ENCODE measurements at regions not wholly inside any gene's neighbourhood (a gene's known extent, or its start where the extent isn't known, plus 50 kb on each side); places are given as distances from the start of the nearest gene placed in this dataset.

DNA sequence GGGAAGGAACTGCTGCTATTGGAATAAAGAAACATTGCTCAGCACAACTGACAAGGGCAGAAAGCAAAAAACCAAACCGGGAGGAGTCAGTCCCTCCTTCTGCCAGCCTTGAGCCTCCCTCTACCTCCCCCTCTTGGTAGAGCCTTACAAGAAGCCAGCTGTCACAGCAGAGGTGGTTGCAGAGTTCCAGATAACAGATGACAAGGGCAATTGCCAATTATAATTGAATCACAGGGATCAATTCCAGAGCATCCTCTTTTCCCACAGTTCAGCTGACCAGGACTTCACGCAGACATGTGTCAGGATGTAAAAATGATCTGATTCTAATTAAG lies 548.2 kb upstream of the LRRTM1 start:
- DNase-seq = no peak

GRCh38 chr2:80852079-80852807 lies 547.7 kb upstream of the LRRTM1 start:
- no peak for DNase-seq

GRCh38 chr2:80830891-80831290 lies 526.3 kb upstream of the LRRTM1 start:
- no peak for DNase-seq

DNA sequence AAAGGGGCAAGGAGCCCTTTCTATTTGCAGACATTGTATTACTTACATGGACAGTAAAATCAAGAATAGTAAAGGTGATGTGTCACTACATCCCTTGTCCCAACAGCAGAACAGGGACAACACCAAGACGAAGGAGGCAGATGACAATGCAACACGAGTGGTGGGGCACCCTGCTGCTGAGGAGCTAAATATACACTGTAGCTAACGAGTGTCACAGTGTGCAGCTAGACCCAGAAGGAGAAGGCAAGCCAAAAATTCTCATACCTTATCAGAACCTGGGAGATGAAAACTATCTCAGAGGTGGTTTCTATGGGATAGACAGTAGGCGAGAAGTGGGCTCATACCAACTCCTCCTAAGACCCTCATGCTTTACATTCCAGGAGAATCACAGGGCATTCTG lies 518.4 kb upstream of the LRRTM1 start:
- no peak for DNase-seq

DNA sequence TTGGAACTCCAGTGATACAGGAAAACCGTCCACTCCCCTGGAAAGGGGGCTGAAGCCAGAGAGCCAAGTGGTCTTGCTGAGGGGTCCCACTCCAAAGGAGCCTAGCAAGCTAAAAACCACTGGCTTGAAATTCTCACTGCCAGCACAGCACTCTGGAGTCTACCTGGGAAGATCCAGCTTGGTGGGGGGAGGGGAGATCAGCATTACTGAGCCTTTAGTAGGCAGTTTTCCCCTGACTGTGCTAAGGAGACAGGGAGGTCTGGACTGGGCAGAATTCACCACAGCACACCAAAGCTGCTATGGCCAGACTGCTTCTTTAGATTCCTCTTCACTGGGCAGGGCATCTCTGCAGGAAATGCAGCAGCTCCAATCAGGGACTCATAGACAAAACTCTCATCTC lies 510.7 kb upstream of the LRRTM1 start:
- no peak for DNase-seq

GRCh38 chr2:80786584-80786983 lies 482.0 kb upstream of the LRRTM1 start:
- no peak for DNase-seq

DNA sequence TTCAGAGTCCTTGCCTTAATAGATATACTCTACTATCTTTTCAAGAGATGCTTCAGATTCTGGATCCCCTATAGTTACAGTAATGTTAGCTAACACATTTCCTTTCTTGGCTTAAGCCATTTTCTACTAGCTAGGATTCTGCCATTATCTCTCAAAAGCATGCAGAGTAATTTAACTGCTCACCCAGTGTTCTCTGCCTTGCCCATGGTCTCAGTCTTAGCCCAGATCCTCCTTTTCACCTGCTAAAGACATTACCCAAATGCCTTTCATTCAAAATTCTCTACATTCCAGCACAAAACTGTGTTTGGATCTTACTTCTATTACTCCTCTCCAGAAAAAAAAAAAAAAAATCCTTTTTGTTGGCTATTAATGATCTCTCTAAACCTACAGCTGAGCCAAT lies 474.2 kb upstream of the LRRTM1 start:
- no peak for DNase-seq

DNA sequence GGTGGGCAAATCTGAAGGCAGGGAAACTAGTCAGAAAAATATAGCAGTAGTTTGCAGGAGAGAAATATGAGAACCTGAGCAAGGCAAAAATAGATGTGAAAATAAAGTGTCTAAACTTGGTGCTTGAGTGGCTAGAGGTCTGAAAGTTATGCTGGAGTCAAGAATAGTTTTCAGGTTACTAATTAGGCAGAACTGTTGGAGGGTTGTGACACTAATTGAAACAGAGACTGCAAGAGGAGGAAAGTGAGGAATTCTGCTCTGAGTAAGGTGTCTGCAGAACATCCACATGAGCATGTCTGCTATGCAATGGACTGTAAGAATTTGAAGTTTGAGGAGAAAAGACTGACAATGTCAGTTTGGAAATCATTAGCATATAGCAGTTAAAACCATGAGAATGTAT lies 444.0 kb upstream of the LRRTM1 start:
- DNase-seq = no peak

DNA sequence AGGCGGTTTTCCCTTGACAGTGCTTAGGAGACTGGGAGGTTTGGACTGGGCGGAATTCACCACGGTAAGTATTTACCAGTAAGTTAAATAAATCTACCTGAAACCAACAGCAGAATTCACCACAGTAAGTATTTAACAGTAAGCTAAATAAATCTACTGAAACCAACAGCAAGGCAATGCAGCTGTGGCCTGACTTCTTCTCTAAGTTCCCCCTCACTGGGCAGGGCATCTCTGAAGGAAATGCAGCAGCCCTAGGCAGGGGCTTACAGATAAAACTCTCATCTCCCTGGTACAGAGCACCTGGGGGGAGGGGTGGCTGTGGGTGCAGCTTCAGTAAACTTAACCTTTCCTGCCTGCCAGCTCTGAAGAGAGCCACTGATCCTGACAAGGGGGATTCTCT lies 432.5 kb upstream of the LRRTM1 start:
- no peak for DNase-seq

GRCh38 chr2:80725001-80725400 lies 420.4 kb upstream of the LRRTM1 start:
- no peak for DNase-seq

GRCh38 chr2:80722803-80723202 lies 418.3 kb upstream of the LRRTM1 start:
- no peak for DNase-seq

GRCh38 chr2:80719607-80720006 lies 415.1 kb upstream of the LRRTM1 start:
- DNase-seq = no peak

- DNase-seq = no peak
Measured at GRCh38 chr2:80715433-80715832, 410.9 kb upstream of the LRRTM1 start.

DNA sequence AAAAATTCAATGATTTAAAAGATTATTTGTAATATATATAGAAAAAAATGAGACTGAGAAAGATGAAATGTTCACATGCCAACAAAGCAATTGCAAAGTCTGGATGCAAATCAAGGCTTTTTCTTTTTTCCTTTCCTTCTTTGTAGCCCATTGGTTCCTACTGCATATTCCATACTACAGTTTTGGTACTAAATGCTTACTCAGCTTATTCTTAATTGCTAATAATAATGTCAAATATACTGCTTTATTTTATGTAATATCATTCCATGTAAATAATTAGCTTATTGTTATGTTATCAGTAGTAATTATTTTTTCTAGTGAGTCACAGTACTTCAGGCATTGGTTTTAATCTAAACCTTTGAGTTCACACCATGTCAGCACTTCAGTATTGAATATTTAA lies 407.4 kb upstream of the LRRTM1 start:
- no peak for DNase-seq

DNA sequence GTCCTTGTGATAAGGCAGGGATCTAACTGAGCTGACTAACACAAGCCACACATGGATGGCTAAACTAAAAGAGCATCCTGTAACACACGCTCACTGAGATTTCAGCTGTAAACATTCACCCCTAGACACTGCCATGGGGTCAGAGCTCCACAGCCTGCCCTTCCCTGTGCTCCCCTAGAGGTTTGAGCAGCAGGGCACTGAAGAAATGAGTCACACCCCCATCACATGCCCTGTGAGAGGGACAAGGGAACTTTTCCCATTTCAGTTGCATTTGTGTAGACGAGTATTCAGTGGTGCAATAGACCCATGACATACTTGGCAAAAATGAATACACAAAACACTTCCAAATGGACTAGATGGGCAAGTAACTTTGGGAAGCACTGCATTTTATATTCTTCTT lies 402.4 kb upstream of the LRRTM1 start:
- DNase-seq = no peak

GRCh38 chr2:80706541-80706940 lies 402.0 kb upstream of the LRRTM1 start:
- DNase-seq = no peak

DNA sequence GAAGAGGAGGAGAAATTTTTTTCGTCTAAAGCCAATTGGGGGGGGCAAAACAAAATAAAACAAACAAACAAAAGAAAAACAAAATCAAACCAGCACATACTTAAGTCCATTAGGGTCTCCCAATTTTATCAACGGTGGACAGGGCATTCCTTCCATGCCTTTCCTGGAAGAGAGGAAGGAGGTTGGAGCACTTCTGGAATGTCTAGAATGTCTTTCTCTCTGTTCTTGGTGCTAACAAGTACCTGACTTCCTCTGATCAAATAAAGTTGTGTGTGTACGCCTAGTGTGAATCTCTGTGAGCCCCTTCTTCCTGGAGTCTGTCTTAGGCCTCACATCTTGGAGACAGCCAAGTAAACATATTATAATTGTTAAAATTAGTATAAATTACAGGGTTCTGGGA lies 399.0 kb upstream of the LRRTM1 start:
- no peak for DNase-seq

GRCh38 chr2:80700961-80701360 lies 396.4 kb upstream of the LRRTM1 start:
- DNase-seq = no peak

Measured in NCI-H1092 (cell line).